Adrenal gland (tissue), 9 donors: ENCODE measurements at regions not wholly inside any gene's neighbourhood (a gene's known extent, or its start where the extent isn't known, plus 50 kb on each side); places are given as distances from the start of the nearest gene placed in this dataset.

Experiments
- DNase-seq, 7 donors: peaks; one replicate each; pipeline ENCODE4 v3.0.0-alpha.2; 2019 to 2020
- H3K27ac ChIP-seq, 5 donors: fragments of 200-600 bp; sonication (generic) in 4 of 5; 1 replicate in 3 of 5; 2 replicates in 2 of 5; pipeline versions ENCODE4 v1.5.1 to v1.8.0; 2016 to 2020; ENCODE audit warnings: mild to moderate bottlenecking in 1 of 5
- H3K27me3 ChIP-seq: fragments of 200-600 bp; 2 replicates; pipeline ENCODE4 v1.8.0; 2021
- H3K36me3 ChIP-seq, 2 donors: fragments of 200-600 bp; replicated peaks in 1 of 2; 1 replicate in 1 of 2; 2 replicates in 1 of 2; pipeline versions ENCODE4 v1.5.1 to v1.8.0; 2018 to 2022
- H3K4me1 ChIP-seq, 2 donors: fragments of 200-600 bp; replicated peaks in 1 of 2; 1 replicate in 1 of 2; 2 replicates in 1 of 2; pipeline versions ENCODE4 v1.5.1 to v1.8.0; 2018 to 2021
- H3K4me3 ChIP-seq, 4 donors: fragments of 200-600 bp; sonication (generic) in 3 of 4; one replicate each; pipeline ENCODE4 v1.5.1; 2016 to 2018
- H3K9me3 ChIP-seq, 3 donors: fragments of 200-600 bp; sonication (generic) in 1 of 3; replicated peaks in 1 of 3; 1 replicate in 2 of 3; 2 replicates in 1 of 3; pipeline versions ENCODE4 v1.5.1 to v1.8.0; 2016 to 2021
- POLR2A ChIP-seq, 2 donors: fragments of 450-650 bp; IDR thresholded peaks; one replicate each; pipeline ENCODE4 v1.6.1; 2017; ENCODE audit warnings: antibody characterized with exemption in 2 of 2, mild to moderate bottlenecking in 2 of 2, moderate library complexity in 1 of 2
- WGBS, 4 donors: extraction: QIAGEN DNeasy Blood & Tissue Kit in 2 of 4; methylation state at CpG; one replicate each; pipeline versions ENCODE4 v1.1.5 to v1.1.7; 2013 to 2017; 5-methylcytosine and 5-hydroxymethylcytosine counted together
- intact Hi-C, 2 donors: fragments of 100-400 bp; cut with DNase I; formaldehyde crosslinking; loops; one replicate each; pipeline versions ENCODE4 v1.14.1 to v1.15.0; 2022 to 2023
- TF ChIP-seq, protein P1 (sequence below), 6 experiments: fragments of 450-650 bp in 4 of 6; fragments of 200-600 bp in 2 of 6; sonication (generic) in 1 of 6; IDR thresholded peaks; 1 replicate in 5 of 6; 2 replicates in 1 of 6; pipeline versions ENCODE4 v1.5.1 to v1.8.0; 2016 to 2021; ENCODE audit warnings: antibody characterized with exemption in 6 of 6, mild to moderate bottlenecking in 2 of 6, moderate library complexity in 1 of 6
- donor health status: healthy with polysubstance abuse.
- donor health status: Bipolar disorder and iron deficiency.
- donor health status: DM: yes; HTN: yes; CAD: no.
- donor health status: DM: no; HTN: no; CAD: no.
- donor health status: DM: no; HTN: no; CAD: no.

DNA sequence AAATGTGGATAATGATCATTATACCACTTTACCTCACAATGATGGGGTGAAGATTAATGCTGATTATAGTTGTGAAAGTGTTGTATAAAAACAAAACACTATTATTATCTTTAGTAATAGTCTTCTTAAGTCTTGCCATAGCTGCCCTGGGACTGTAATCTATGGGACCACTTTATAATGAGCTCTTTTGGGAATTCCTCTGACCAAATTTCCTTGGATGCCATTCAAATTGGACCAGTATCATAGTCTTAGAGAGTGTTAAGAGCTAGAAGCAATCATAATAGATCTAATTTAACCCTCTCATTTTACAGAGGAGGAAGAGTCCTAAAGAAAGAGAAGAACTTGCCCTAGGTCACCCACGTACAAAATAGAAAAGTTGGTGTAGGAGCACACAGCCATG is 457.7 kb upstream of the SLC14A2 start:
- no peak for DNase-seq
- no peaks in the 10 kb centered on the region for H3K9me3 ChIP-seq
- H3K36me3 ChIP-seq = no peaks in the 10 kb centered on the region
- WGBS, 4 donors = 53 to 74% (median 67%) methylated on average over 1 of the region's 1 CpG
- intact Hi-C loops = no loop called here
- no peaks in the 10 kb centered on the region for H3K27me3 ChIP-seq
- H3K4me1 ChIP-seq = no peaks in the 10 kb centered on the region
- no peak overlapping the region for H3K27ac ChIP-seq
- TF ChIP-seq POLR2A (IDR thresholded peaks at IDR 0.05) = no peak
- TF ChIP-seq, protein P1, sequence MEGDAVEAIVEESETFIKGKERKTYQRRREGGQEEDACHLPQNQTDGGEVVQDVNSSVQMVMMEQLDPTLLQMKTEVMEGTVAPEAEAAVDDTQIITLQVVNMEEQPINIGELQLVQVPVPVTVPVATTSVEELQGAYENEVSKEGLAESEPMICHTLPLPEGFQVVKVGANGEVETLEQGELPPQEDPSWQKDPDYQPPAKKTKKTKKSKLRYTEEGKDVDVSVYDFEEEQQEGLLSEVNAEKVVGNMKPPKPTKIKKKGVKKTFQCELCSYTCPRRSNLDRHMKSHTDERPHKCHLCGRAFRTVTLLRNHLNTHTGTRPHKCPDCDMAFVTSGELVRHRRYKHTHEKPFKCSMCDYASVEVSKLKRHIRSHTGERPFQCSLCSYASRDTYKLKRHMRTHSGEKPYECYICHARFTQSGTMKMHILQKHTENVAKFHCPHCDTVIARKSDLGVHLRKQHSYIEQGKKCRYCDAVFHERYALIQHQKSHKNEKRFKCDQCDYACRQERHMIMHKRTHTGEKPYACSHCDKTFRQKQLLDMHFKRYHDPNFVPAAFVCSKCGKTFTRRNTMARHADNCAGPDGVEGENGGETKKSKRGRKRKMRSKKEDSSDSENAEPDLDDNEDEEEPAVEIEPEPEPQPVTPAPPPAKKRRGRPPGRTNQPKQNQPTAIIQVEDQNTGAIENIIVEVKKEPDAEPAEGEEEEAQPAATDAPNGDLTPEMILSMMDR (IDR thresholded peaks at IDR 0.05) = no peak
- H3K4me3 ChIP-seq = no peak overlapping the region

DNA sequence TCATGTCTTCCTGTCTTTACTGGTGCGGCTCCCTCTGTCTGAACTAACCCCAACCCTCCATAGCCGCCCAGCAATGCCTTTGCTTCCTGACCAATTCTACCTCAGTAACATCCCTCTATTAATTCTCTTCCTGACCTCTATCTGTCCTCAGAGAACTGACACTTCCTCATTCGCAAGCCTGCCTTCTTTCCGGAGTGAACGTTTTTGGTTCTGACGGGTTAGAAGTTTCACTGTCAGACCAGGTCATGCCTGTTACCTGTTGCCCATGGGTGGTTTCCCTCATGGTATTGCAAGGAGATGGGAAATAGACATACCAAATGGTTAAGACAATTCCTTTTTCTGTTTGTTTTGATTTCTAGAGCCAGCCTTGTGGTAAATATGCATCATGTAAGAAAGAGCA is 453.4 kb upstream of the SLC14A2 start:
- H3K36me3 ChIP-seq = no peaks in the 10 kb centered on the region

DNA sequence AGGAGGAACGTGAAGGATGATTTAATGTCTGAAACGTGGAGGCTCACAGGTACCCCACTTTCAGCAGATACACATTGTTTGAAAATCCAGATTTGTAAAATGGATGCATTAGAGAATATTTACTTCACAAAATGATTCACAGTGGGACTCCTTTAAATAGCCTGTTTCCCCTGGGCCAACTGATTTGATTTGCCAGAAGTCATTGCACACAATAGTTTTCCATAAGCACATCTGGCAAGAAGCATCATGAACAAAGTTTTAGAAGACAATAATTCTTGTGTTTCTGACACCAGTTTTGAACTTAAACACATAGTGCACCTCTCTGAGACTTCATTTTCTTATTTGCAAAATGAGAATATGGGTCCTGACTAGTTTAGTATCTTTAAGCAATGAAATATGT is 451.4 kb upstream of the SLC14A2 start:
- intact Hi-C loops = no loop called here

More for the DNA sequence above, 453.4 kb upstream of the SLC14A2 start:
- Histone ChIP-seq H3K27me3 (no peaks in the 10 kb centered on the region), H3K4me1 (no peaks in the 10 kb centered on the region), H3K9me3 (no peaks in the 10 kb centered on the region), H3K27ac (no peak overlapping the region), H3K4me3 (no peak overlapping the region)
- intact Hi-C loops = no loop called here
- 55 to 68% (median 62%) methylated on average over 6 of the region's 6 CpGs for WGBS, 4 donors
- DNase-seq = no peak
- TF ChIP-seq, protein P1 (IDR thresholded peaks at IDR 0.05) = no peak
- no peak for TF ChIP-seq POLR2A (IDR thresholded peaks at IDR 0.05)

DNA sequence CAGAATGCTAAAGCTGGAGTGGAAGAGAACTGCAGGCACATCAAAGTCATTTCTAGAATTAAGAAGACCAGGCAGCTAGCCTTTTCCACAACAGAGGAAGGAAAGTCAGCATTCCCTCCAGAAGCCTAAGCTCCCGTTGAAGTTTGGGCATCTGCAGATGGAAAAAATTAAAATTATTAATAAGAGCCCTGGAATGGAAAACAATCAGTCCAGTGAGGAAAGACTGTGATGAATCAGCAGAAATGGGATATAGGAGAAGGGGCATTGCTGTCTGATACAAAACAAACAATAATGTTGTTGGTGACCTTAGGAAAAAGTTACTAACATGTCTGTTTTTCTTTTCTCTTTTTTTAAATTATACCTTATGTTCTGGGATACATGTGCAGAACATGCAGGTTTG is 450.7 kb upstream of the SLC14A2 start:
- intact Hi-C loops = no loop called here
- H3K27me3 ChIP-seq = no peaks in the 10 kb centered on the region
- TF ChIP-seq, protein P1 (IDR thresholded peaks at IDR 0.05) = no peak
- TF ChIP-seq POLR2A (IDR thresholded peaks at IDR 0.05) = no peak
- 48 to 79% (median 54%) methylated on average over 1 of the region's 1 CpG for WGBS, 4 donors
- DNase-seq = no peak
- no peaks in the 10 kb centered on the region for H3K9me3 ChIP-seq
- no peaks in the 10 kb centered on the region for H3K4me1 ChIP-seq
- H3K4me3 ChIP-seq = no peak overlapping the region
- H3K27ac ChIP-seq = no peak overlapping the region
- H3K36me3 ChIP-seq = no peaks in the 10 kb centered on the region

More for the DNA sequence above, 451.4 kb upstream of the SLC14A2 start:
- DNase-seq = no peak
- H3K4me1 ChIP-seq = no peaks in the 10 kb centered on the region
- no peak overlapping the region for H3K27ac ChIP-seq
- H3K9me3 ChIP-seq = no peaks in the 10 kb centered on the region
- no peak for TF ChIP-seq POLR2A (IDR thresholded peaks at IDR 0.05)
- TF ChIP-seq, protein P1 (IDR thresholded peaks at IDR 0.05) = no peak
- H3K4me3 ChIP-seq = no peak overlapping the region
- H3K27me3 ChIP-seq = no peaks in the 10 kb centered on the region
- 40 to 78% (median 54%) methylated on average over 2 of the region's 2 CpGs for WGBS, 4 donors
- H3K36me3 ChIP-seq = no peaks in the 10 kb centered on the region
